GM18508 (cell line): ENCODE measurements at regions not wholly inside any gene's neighbourhood (a gene's known extent, or its start where the extent isn't known, plus 50 kb on each side); places are given as distances from the start of the nearest gene placed in this dataset.

Experiments used
- ATAC-seq: cut with Tn5 transposase; IDR thresholded peaks from one replicate; pipeline ENCODE4 v1.9.1; 2021; ENCODE audit warnings: moderate number of reproducible peaks; ENCODE audit not compliant: insufficient read depth, unreplicated experiment

- ATAC-seq = no peak
Measured at GRCh38 chr4:24476282-24476681, 108.1 kb downstream of the DHX15 start.

GRCh38 chr4:24475756-24476155 is 108.6 kb downstream of the DHX15 start:
- ATAC-seq = no peak

- ATAC-seq = no peak
Measured at GRCh38 chr4:24473309-24473721, 111.0 kb downstream of the DHX15 start.

- ATAC-seq = no peak
Measured at GRCh38 chr4:24472514-24473308, 111.6 kb downstream of the DHX15 start.

- ATAC-seq = no peak
Measured at GRCh38 chr4:24472161-24472510, 112.2 kb downstream of the DHX15 start.

GRCh38 chr4:24471486-24472160 is 112.7 kb downstream of the DHX15 start:
- ATAC-seq = no peak

- no peak for ATAC-seq
Measured at GRCh38 chr4:24470666-24471485, 113.5 kb downstream of the DHX15 start.

GRCh38 chr4:24468071-24468470 is 116.3 kb downstream of the DHX15 start:
- ATAC-seq = no peak

GRCh38 chr4:24464566-24464965 is 119.8 kb downstream of the DHX15 start:
- no peak for ATAC-seq

GRCh38 chr4:24456431-24456830 is 127.9 kb downstream of the DHX15 start:
- no peak for ATAC-seq

GRCh38 chr4:24453951-24454350 is 130.4 kb downstream of the DHX15 start:
- no peak for ATAC-seq

- no peak for ATAC-seq
Measured at GRCh38 chr4:24451870-24452269, 132.5 kb downstream of the DHX15 start.

- ATAC-seq = no peak
Measured at GRCh38 chr4:24443200-24443599, 141.2 kb downstream of the DHX15 start.

GRCh38 chr4:24440765-24441164 is 143.6 kb downstream of the DHX15 start:
- no peak for ATAC-seq

- ATAC-seq = no peak
Measured at GRCh38 chr4:24434241-24434640, 150.1 kb downstream of the DHX15 start.

GRCh38 chr4:24433515-24434214 is 150.7 kb downstream of the DHX15 start:
- no peak for ATAC-seq

GRCh38 chr4:24428850-24429249 is 155.5 kb downstream of the DHX15 start:
- ATAC-seq = no peak

- ATAC-seq = no peak
Measured at GRCh38 chr4:24426557-24426956, 157.8 kb downstream of the DHX15 start.

- ATAC-seq = no peak
Measured at GRCh38 chr4:24425863-24426262, 158.5 kb downstream of the DHX15 start.

- ATAC-seq = no peak
Measured at GRCh38 chr4:24423670-24424069, 160.7 kb downstream of the DHX15 start.
